HG02678 (cell line): ENCODE measurements at regions not wholly inside any gene's neighbourhood (a gene's known extent, or its start where the extent isn't known, plus 50 kb on each side); places are given as distances from the start of the nearest gene placed in this dataset.
"Not testable (repeated sequence)": the region's sequence is repeated elsewhere in the genome, so short reads cannot be mapped to it uniquely, and the experiment has no call there.

Experiments
- ATAC-seq: cut with Tn5 transposase; IDR thresholded peaks from one replicate; pipeline ENCODE4 v1.9.1; 2021; ENCODE audit warnings: mild to moderate bottlenecking, moderate library complexity; ENCODE audit not compliant: unreplicated experiment

DNA sequence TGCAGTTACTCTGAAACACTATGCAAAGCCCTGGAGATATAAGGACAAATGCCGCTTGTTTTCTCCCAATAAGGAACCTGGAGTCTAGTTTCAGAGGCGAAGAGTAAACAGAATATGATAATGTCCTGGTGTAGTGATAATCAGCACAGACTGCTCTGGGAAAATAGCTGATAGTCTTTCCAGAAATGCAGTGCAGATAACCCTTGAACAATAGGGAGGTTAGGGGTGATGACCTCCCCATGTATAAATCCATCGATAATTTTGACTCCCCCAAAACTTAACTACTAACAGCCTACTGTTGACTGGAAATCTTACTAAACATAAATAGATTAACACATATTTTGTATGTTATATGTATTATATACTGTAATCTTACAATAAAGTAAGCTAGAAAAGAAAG lies 1280.9 kb upstream of the TENM3 start:
- ATAC-seq = no peak

DNA sequence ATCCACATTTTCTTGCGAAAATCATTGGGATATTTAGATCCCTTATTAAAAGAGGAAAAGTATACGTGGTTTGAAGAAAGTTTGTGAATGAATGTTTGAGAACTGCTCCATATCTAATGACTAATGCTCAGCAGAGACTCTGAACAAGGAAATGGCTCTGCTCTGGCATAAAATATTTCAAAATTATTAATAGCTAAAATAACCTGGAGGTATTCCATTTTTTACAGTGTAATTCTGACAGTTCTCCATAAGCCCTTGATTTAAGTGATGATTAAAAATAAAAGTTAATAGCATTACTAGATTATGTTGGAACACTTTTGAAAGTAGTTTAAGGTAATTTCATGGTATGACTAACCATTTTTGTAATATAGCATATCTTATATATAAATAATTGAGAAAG lies 1276.9 kb upstream of the TENM3 start:
- ATAC-seq = no peak

DNA sequence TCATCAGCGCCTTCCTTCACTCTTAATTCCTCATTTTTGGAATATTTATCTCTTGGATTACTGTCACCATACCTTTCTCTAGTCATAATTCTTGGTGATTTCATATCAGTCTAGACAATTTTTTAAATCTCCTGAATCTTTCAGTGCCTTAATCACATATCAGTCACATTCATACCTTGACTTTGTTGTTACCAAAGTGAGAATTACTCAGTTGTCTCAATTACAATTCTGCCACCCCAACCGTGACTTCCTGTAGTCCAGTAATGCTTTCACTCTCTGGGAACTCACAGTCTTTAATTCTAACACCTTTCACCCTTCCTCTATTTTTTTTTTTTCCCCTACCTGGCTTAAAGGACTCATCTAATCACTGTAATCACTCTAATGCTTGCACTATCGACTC lies 1275.3 kb upstream of the TENM3 start:
- ATAC-seq = no peak

DNA sequence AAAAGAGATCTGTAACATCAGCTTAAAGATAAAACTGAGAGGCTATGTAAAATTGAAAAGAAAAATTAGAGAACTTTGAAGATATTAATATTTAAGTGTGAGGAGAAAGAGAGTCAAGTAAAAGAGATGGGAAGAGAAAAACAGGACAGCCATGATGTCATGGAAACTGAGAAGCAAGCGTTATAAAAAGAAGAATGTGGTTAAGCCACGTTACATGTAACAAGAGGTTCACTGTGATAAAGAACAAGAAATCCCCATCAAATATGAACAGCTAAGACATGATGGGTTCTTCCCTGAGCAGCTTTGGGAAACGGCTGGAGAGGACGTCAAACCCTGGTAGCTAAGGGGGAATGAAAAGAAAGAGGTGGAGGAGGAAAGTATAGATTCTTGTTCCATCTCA lies 1269.3 kb upstream of the TENM3 start:
- no peak for ATAC-seq

DNA sequence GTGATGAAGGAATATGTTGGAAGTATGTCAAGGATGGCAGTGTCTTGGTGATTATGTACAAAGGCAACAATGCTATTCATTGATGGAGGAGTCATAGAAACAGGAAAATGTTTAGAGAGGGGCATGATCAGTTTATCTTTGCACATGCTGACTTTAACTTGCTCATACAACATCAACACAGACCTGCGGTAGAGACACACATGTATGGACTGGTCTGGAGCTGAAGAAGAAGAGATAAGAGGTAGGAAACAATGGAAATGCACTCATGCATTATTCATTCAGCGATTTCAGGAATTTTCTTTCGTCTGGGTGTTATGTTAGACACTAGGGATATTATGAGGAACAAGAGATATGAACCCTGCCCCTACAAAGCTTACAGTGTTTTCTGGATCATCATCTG lies 1252.3 kb upstream of the TENM3 start:
- ATAC-seq = no peak

DNA sequence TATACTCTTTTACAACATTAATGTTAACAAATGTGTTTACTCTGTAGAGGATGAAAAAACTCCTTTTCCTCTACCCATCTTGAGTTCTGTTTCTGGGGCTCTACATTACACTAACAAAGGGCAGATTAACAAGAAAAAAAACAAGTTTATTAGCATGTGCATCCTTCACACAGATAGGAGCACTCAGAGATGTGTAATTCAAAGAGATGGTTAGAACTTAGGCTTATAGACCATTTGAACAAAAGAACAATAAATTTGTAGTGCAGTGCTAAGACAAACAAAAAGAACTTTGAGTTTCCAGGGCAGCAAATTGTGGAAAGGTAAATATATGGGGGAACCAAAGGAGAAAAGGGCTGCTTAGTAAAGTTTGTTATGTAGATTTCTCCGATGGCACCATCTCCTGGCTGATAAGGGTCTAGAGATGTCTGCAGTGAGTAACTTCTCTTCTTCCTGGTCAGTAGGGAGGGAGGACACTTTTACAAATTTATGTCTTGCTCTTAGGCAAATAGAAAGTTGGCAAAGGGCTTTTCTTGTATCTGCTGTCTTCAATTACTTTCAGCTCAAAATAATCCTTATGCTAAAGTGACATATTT lies 1249.9 kb upstream of the TENM3 start:
- ATAC-seq = no peak

DNA sequence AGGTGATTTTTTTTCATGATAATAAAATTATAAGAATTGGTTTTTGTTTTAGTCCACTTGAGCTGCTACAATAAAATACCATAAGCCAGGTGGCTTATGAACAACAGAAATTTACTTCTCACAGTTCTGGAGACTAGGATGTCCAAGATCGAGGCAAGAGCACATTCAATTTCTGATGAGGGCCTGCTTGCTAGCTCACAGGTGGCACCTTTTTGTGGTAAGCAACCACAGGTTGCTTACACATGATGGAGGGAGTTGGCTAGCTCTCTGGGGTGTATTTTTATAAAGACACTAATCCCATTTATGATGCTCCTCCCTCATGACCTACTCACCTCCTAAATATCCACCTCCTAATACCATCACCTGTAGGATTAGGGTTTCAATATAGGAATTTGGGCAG lies 1248.5 kb upstream of the TENM3 start:
- no peak for ATAC-seq

DNA sequence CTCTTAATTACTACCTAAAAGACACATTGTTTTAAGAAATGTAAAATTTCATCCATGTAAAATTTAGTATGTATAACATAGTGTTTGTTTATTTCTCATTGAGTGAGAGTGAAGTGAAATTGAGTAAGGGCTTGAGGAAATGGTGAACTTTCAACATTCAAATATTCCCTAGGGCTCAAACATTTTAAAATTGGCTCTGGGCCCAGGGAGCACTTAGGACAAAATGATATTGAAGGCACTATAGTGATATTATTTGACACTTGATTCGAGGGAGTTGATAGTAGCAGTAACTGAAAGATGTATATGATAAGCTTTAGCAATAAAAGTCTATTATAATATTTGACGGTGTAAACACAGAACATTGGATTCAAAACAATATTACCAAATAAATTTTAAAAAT lies 1244.0 kb upstream of the TENM3 start:
- ATAC-seq = no peak

DNA sequence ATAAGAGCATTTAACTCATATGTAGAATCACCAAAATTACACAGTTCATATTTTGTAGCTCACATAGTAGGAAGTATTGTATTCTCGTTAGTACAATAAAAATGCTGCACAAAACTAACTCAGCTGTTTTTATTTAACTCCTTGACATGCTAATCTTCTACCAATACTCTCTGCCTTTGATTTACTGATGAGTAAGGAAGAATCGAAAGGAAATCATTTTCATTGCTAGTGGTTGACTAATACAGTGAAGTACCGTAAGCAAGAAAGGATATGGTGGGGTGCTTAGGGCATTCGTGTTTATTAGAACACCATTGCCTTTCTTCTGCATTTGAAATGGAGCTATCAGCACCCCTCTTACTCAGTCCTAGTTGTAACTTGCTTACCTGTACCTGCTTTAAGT lies 1239.1 kb upstream of the TENM3 start:
- no peak for ATAC-seq

DNA sequence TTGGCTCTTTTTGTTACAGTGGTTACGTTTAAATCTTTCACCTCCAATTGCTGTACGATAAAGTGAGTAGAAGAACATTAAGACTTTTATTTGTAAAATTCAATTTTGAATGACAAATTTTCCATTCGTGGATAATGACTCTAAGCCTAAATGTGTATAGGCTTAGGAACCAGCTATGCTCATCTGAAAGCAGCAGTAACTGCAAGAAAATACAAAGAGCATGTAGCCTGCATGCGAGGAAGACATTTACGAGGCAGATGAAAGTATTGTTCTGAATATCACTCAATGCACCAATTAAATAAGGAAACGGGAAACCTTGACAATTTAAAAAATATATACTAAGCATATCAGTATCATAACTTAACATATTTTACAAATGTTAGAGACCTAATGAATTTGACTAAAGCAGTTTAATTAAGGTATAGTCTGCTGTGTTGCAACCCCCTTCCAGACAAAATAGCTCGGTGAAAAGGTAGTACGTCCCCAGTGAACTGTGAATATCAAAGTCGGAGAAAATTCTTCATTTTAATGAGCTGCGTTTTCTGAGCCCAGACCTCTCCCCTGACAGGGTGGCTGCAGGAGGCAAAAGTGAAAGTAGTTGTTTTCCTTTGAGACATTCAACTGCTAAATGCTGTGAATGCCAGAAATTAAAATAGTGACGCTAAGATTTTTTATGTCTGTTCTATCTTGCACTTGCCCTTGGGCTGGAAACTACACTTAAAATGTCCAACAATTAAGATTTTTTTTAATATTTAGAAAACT lies 1236.5 kb upstream of the TENM3 start:
- ATAC-seq = no peak

DNA sequence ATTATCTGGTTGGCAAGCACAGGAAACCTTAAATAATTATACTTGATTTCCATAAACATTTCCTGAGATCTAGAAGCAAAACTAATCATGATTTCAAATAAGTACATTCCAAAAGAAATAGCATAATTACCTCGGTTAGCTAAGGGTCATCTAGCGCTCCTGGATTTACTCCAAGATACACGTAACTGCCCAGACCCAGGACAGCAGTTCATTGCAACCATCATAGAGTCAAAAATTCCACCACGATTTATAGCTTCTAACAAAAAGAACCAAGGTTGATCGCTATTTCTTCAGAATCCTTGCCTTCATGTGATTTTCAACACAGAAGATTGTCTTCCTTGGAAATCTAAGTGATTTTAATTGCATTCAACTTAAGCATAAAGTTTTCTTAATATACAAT lies 1235.5 kb upstream of the TENM3 start:
- ATAC-seq = no peak

DNA sequence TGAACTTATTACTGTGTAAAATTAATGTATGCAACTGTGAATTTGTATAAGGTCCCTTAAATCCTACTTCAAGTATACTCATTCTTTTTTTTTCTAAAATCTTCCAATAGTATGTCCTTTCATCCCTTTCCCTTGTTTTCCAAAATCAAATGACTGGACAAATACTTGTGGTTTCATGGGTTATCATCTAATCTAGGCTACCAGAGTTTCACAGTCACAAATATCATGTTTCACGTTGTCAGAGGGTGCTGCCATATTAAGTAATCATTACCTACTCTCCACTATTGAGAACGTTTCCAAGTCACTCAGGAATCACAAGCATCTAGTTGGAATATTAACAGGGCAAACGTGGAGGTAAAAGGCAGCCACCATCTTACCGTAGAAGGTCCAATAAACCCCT lies 1235.0 kb upstream of the TENM3 start:
- no peak for ATAC-seq

DNA sequence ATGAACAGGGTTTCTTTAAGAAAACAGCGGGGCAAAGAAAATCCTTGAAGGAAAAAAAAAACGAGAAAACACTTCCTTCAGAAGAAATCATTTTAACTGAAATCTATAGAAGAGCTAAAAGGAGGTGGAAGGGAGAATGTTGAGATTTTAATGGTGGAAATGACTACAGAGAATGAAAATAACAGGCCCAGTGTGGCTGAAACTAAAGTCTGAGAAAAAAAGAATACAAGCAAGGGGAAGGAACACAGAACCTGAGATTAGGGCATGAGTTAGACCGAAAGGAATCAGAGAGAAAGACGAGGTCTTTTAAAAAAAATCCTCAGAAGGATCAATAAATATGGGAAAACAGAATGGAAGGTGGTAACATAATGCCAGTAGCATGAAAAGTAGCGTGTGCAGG lies 1230.0 kb upstream of the TENM3 start:
- no peak for ATAC-seq

DNA sequence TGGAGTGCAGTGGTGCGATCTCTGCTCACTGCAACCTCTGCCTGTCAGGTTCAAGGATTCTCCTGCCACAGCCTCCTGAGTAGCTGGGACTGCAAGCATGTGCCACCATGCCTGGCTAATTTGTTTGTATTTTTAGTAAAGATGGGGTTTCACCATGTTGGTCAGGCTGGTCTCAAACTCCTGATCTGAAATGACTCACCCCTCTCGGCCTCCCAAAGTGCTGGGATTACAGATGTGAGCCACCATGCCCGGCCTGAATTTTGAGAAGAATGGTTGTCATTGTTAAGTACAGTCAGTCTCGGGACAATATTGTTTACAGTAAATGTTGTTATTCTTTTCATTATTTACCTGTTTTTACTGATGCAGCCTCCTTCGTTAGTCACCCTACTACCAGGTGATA lies 1226.2 kb upstream of the TENM3 start:
- no peak for ATAC-seq

DNA sequence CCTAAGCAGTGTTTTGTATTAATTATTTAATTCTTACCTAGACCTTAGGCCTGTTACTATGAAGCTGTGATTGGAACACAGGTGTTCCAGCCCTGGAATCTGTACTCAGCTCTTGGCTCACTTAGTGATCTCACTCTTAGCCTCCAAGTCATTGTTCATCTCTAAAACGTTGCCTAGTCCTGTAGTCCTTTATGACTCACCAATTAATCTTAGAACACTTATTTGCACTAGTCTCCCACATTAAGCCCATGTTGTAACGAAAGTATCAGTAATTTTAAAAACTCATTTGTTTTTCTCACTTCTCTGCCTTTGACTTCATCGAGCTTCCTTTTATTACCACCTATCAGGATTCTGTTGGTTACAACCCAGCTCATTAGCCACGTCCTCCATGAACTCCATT lies 1224.7 kb upstream of the TENM3 start:
- ATAC-seq = no peak

DNA sequence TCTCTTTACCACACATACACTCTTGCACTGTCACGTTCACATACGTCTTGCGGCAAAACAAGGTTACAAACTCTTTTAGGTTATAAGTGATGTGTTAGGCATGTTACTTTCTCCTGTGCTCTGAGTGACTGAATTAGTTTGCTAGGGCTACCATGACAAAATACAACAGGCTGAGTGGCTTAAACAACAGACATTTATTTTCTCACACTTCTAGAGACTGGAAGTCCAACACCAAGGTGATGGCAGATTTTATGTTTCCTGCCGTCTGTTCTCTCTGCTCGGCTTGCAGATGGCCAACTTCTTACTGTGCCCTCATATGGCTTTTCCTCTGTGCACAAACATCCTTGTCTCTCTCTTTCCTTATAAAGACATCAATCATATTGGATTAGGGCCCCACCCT lies 1224.3 kb upstream of the TENM3 start:
- no peak for ATAC-seq

DNA sequence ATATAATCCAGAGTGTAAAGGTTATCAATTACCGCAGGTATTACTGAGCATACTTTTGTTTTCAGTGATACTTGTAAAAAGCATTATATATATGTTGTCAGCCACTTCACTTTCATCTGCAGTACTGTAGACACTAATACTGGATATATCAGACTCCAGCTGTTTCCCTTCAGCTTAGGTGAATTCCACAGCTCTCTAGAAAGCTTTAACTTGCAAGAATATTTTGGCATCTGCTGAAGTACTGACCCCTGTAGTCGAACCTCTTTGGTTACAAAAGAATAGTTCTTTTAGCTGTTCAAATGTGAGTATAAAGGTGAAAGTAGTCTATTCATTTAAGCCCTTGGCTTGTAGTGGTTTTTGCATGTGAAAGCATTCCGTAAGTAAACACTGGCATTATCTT lies 1222.7 kb upstream of the TENM3 start:
- ATAC-seq = no peak

DNA sequence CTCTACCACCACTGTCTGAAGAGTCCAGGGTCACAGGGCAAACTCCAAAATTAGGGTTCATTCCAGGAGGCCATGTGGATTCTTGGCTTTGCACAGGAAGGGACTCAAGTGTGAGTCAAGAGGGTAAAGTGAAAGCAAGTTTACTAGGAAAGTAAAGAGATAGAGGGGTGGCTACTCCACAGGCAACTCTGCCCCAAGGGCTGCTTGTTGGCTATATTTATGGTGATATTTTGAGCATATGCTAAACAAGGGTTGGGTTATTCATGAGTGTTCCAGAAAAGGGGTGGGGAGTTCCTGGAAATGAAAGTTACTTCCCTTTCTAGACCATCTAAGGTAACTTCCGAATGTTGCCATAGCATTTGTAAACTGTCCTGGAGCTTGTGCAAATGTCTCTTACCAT lies 1222.0 kb upstream of the TENM3 start:
- no peak for ATAC-seq

DNA sequence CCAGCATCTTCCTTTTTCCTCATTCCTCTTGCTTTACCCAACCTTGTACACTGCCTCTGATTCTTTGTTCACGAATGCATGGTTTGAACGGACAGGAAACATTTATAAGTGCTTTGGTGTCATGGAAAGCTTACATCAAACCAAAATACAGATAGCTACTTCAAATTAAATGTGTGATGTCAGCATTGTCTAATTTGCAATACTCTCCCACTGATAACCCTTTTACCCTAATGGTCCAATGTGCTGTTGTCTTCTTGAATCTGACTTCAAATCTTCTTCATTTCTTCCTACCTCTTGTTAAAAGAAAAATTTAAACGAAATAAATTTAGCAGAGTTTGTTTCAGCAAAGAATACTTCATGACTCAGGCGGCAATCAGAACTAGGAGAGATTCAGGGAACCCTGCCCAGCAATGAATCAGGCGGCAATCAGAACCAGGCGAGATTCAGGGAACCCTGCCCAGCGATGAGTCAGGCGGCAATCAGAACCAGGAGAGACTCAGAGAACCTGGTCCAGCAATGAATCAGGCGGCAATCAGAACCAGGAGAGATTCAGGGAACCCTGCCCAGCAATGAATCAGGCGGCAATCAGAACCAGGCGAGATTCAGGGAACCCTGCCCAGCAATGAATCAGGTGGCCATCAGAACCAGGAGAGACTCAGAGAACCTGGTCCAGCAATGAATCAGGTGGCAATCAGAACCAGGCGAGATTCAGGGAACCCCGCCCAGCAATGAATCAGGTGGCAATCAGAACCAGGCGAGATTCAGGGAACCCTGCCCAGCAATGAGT lies 1212.9 kb upstream of the TENM3 start:
- ATAC-seq = not testable (repeated sequence)

DNA sequence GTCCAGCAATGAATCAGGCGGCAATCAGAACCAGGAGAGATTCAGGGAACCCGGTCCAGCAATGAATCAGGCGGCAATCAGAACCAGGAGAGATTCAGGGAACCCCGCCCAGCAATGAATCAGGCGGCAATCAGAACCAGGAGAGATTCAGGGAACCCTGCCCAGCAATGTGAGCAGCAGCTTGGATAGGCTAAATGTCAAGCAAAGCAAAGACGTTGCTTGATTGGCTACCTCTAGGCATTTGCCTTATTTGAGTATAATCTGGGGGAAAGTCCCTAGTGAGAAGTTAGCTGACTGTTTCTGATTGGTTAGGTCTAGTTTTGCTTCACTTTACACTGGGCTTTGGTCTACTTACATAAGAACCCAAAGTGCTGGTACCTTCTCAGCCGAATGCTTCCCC lies 1212.2 kb upstream of the TENM3 start:
- no peak for ATAC-seq

DNA sequence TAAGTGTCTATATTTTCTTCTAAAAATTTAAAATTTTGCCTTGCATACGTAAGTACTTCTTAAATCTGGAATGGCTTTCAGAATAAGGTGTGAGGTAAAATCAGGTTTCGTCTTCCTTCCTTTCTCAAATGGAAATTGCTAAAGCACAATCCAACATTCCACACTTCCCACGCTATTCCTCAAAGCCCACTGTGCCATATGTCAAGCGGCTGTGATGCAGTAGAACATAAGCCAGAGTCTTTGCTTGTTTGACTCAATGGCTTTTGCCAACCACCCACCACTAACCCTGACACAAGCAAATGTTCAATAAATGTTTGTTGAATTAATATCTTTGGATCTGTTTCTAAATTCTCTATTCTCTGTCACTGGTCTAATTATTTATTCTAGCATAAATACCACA lies 1199.7 kb upstream of the TENM3 start:
- no peak for ATAC-seq

DNA sequence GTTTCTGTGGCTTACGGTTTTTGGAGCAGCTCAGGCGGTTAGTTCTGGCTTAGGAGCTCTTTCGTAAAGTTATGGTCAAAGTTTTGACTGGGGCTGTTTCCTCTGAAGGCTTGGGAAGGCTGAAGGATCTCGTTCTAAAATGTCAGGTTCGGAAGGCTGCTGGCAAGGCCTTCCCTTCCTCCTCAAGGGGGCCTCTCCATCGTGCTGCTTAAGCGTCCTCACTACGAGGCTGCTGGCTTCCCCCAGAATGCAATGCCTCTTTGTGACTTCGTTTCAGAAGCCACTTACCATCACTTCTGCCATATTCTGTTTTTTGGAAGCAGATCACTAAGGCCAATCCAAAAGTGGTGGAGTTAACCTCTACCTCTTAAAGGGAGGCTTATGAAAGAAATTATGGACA lies 1196.4 kb upstream of the TENM3 start:
- no peak for ATAC-seq
